PC-9 (cell line): ENCODE measurements at regions not wholly inside any gene's neighbourhood (a gene's known extent, or its start where the extent isn't known, plus 50 kb on each side); places are given as distances from the start of the nearest gene placed in this dataset.

ENCODE experiments used
- BruUV-seq: library from RNA; stranded (reverse); fragments of 400-500 nt; replicated peaks from 2 replicates; lab custom pipeline; 2021; lab: Mats Ljungman, UMichigan
- CTCF ChIA-PET: fragments of 300-600 bp; sonication (Branson Sonifier 250); formaldehyde crosslinking; loops from one replicate; lab custom pipeline; 2022; ENCODE audit warnings: antibody characterized with exemption; lab: Charles Lee
- POLR2A ChIA-PET: fragments of 300-600 bp; sonication (Branson Sonifier 250); formaldehyde crosslinking; loops from one replicate; lab custom pipeline; 2022; ENCODE audit warnings: antibody characterized with exemption; ENCODE audit not compliant: unreplicated experiment; lab: Charles Lee
- DNase-seq, 2 experiments: peaks; one replicate each; pipeline versions ENCODE4 v3.0.0 to v3.0.0-alpha.2; 2015 to 2022; ENCODE audit warnings: mixed read lengths in 1 of 2
- H2AFZ ChIP-seq: fragments of 200-600 bp; sonication (generic); 2 replicates; pipeline ENCODE4 v1.8.1; 2017; ENCODE audit warnings: antibody characterized with exemption
- H3F3A ChIP-seq: fragments of 200-600 bp; sonication (generic); 2 replicates; pipeline ENCODE4 v1.8.1; 2017; ENCODE audit warnings: antibody characterized with exemption, mild to moderate bottlenecking, low read depth; ENCODE audit not compliant: insufficient read depth
- H3K27ac ChIP-seq: fragments of 200-600 bp; sonication (generic); 2 replicates; pipeline ENCODE4 v1.6.1; 2016; ENCODE audit warnings: mixed run types
- H3K27me3 ChIP-seq: fragments of 200-600 bp; sonication (generic); 2 replicates; pipeline ENCODE4 v1.6.1; 2016; ENCODE audit warnings: low read depth, mixed run types; ENCODE audit not compliant: insufficient read depth
- H3K36me3 ChIP-seq: fragments of 200-600 bp; sonication (generic); 2 replicates; pipeline ENCODE4 v1.6.1; 2016; ENCODE audit warnings: low read depth, mixed run types
- H3K4me1 ChIP-seq: fragments of 200-600 bp; sonication (generic); replicated peaks from 2 replicates; pipeline ENCODE4 v1.6.1; 2016; ENCODE audit warnings: mixed run types; ENCODE audit not compliant: insufficient read depth
- H3K4me2 ChIP-seq: fragments of 200-600 bp; sonication (generic); 2 replicates; pipeline ENCODE4 v1.6.1; 2017; ENCODE audit warnings: mixed run types
- H3K4me3 ChIP-seq: fragments of 200-600 bp; sonication (generic); 2 replicates; pipeline ENCODE4 v1.6.1; 2016; ENCODE audit warnings: mixed run types
- H3K79me2 ChIP-seq: fragments of 200-600 bp; sonication (generic); 2 replicates; pipeline ENCODE4 v1.6.1; 2017; ENCODE audit warnings: low read depth, mixed run types
- H3K9me2 ChIP-seq: fragments of 200-600 bp; sonication (generic); 2 replicates; pipeline ENCODE4 v1.8.1; 2017; ENCODE audit warnings: mild to moderate bottlenecking; ENCODE audit not compliant: insufficient read depth
- H3K9me3 ChIP-seq: fragments of 200-600 bp; sonication (generic); 2 replicates; pipeline ENCODE4 v1.8.1; 2016; ENCODE audit warnings: low read depth; ENCODE audit not compliant: insufficient read depth
- H4K20me1 ChIP-seq: fragments of 200-600 bp; sonication (generic); 2 replicates; pipeline ENCODE4 v1.8.1; 2017; ENCODE audit not compliant: insufficient read depth
- EZH2 ChIP-seq: fragments of 200-600 bp; sonication (generic); IDR thresholded peaks from 2 replicates; pipeline ENCODE4 v1.8.0; 2017; ENCODE audit warnings: antibody characterized with exemption, low read depth
- intact Hi-C: fragments of 100-400 bp; cut with micrococcal nuclease; formaldehyde crosslinking; loops from one replicate; pipeline ENCODE4 v1.10.0; 2022; ENCODE audit not compliant: unreplicated experiment
- TF ChIP-seq, protein P1 (sequence below): fragments of 200-600 bp; sonication (generic); conservative IDR thresholded peaks from 2 replicates; pipeline ENCODE4 v1.6.1; 2017; ENCODE audit warnings: mixed run types, antibody characterized with exemption, mild to moderate bottlenecking, moderate library complexity

DNA sequence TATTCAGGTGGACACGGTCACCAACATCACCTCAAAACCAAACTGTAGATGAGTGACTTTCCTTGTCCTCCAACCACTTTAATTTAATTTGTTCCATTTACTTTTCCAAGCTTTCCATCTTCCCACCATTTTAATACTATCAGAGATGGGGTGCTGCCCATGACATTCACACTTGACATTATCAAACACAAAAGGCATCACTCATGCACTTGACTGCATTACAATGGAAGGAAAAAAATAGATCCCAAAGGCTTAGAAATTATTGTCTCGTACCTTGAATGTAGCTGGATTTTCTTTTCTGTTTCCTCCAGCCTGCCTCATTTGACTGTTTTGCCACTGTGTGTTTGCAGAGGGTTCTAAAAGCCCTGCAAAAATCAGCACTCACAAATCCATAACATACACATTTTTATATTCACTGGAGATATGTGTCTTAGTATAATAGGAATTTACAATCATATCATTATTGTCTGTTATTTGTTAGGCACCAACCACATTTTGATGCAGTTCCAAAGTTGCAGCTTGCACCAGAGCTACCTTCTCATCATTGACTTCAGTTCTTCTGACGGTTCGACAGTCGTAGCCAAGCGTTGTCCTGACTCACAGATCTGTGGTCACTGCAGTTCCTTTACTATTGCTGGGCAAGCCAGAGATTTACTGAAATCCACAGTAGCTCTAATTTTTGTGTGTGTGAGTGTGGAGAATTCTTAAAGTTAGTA lies 712.3 kb upstream of the WWC1 start:
- H3K4me2 ChIP-seq: no peak overlapping the region

GRCh38 chr5:167579693-167580055 lies 711.8 kb upstream of the WWC1 start:
- H3K9me3 ChIP-seq: no peaks in the 10 kb centered on the region
- no peak overlapping the region for H3K4me3 ChIP-seq
- no peak for DNase-seq
- peaks cover 31% of the 10 kb centered on the region for H3K27me3 ChIP-seq
- no peaks in the 10 kb centered on the region for H3F3A ChIP-seq
- CTCF ChIA-PET: interaction anchor here (0.6 to 0.7 kb wide), 2 partner anchors 402 to 468 kb away, joined by 3 to 9 read pairs; no protein-coding TSS in a partner anchor
- no peaks in the 10 kb centered on the region for H4K20me1 ChIP-seq
- no peaks in the 10 kb centered on the region for H3K4me1 ChIP-seq
- H3K4me2 ChIP-seq: no peak overlapping the region
- no peak overlapping the region for H2AFZ ChIP-seq
- H3K79me2 ChIP-seq: no peaks in the 10 kb centered on the region
- intact Hi-C loops: loop anchor here (5.0 kb wide), 1 partner anchor 688 kb away; no protein-coding TSS in a partner anchor
- H3K27ac ChIP-seq: no peak overlapping the region
- no TSS peak for BruUV-seq
- H3K9me2 ChIP-seq: no peaks in the 10 kb centered on the region
- TF ChIP-seq EZH2: no peak
- TF ChIP-seq, protein P1, sequence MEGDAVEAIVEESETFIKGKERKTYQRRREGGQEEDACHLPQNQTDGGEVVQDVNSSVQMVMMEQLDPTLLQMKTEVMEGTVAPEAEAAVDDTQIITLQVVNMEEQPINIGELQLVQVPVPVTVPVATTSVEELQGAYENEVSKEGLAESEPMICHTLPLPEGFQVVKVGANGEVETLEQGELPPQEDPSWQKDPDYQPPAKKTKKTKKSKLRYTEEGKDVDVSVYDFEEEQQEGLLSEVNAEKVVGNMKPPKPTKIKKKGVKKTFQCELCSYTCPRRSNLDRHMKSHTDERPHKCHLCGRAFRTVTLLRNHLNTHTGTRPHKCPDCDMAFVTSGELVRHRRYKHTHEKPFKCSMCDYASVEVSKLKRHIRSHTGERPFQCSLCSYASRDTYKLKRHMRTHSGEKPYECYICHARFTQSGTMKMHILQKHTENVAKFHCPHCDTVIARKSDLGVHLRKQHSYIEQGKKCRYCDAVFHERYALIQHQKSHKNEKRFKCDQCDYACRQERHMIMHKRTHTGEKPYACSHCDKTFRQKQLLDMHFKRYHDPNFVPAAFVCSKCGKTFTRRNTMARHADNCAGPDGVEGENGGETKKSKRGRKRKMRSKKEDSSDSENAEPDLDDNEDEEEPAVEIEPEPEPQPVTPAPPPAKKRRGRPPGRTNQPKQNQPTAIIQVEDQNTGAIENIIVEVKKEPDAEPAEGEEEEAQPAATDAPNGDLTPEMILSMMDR: no peak
- no peaks in the 10 kb centered on the region for H3K36me3 ChIP-seq
- POLR2A ChIA-PET: no interaction called here

More for the DNA sequence above, 712.3 kb upstream of the WWC1 start:
- TF ChIP-seq, protein P1: no peak
- no peak for TF ChIP-seq EZH2
- CTCF ChIA-PET: interaction anchor here (0.6 to 0.7 kb wide), 2 partner anchors 402 to 468 kb away, joined by 3 to 9 read pairs; no protein-coding TSS in a partner anchor
- Histone ChIP-seq H3K27ac (no peak overlapping the region), H3K9me3 (no peaks in the 10 kb centered on the region), H3F3A (no peaks in the 10 kb centered on the region), H3K4me3 (no peak overlapping the region), H3K36me3 (no peaks in the 10 kb centered on the region), H3K9me2 (no peaks in the 10 kb centered on the region), H2AFZ (no peak overlapping the region), H4K20me1 (0 out of 2 replicates have a peak, but pooled peaks cover 3% of the 10 kb centered on the region), H3K27me3 (peaks cover 37% of the 10 kb centered on the region), H3K79me2 (no peaks in the 10 kb centered on the region), H3K4me1 (no peaks in the 10 kb centered on the region)
- POLR2A ChIA-PET: no interaction called here
- no peak for DNase-seq
- BruUV-seq: no TSS peak
- intact Hi-C loops: no loop called here

DNA sequence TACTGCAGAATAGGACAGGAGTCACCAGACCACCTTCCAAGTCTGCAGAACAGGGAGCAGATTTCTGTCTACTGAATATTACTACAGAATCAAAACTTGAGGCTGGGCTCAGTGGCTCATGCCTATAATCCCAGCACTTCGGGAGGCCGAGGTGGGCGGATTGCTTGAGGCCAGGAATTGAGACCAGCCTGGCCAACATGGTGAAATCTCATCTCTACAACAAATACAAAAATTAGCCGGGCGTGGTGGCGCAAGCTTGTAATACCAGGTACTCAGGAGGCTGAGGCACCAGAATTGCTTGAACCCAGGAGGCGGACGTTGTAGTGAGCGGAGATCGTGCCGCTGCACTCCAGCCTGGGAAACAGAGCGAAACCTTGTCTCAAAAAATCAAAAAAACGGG lies 710.8 kb upstream of the WWC1 start:
- TF ChIP-seq EZH2: no peak
- TF ChIP-seq, protein P1: no peak
- CTCF ChIA-PET: no interaction called here
- H3K9me2 ChIP-seq: no peaks in the 10 kb centered on the region
- DNase-seq: no peak
- no peaks in the 10 kb centered on the region for H3K4me1 ChIP-seq
- peaks cover 22% of the 10 kb centered on the region for H3K27me3 ChIP-seq
- no peaks in the 10 kb centered on the region for H3K9me3 ChIP-seq
- POLR2A ChIA-PET: no interaction called here
- no TSS peak for BruUV-seq
- H4K20me1 ChIP-seq: no peaks in the 10 kb centered on the region
- H3K4me3 ChIP-seq: no peak overlapping the region
- no peak overlapping the region for H3K4me2 ChIP-seq
- intact Hi-C loops: loop anchor here (5.0 kb wide), 1 partner anchor 687 kb away; no protein-coding TSS in a partner anchor
- no peaks in the 10 kb centered on the region for H3K79me2 ChIP-seq
- H3F3A ChIP-seq: no peaks in the 10 kb centered on the region
- no peak overlapping the region for H3K27ac ChIP-seq
- no peak overlapping the region for H2AFZ ChIP-seq
- no peaks in the 10 kb centered on the region for H3K36me3 ChIP-seq
